ENCODE measurements at regions not wholly inside any gene's neighbourhood (a gene's known extent, or its start where the extent isn't known, plus 50 kb on each side); places are given as distances from the start of the nearest gene placed in this dataset.

GRCh38 chr3:103785017-103785416, 1350.2 kb downstream of the ZPLD1 start:
- no peak for DNase-seq

GRCh38 chr3:103785537-103785936, 1350.7 kb downstream of the ZPLD1 start:
- no peak for DNase-seq

GRCh38 chr3:103786296-103786695, 1351.5 kb downstream of the ZPLD1 start:
- no peak for DNase-seq

- no peak for DNase-seq
Measured at GRCh38 chr3:103787164-103787871, 1352.5 kb downstream of the ZPLD1 start.

GRCh38 chr3:103787879-103788278, 1353.1 kb downstream of the ZPLD1 start:
- no peak for DNase-seq

GRCh38 chr3:103791786-103792515, 1357.1 kb downstream of the ZPLD1 start:
- DNase-seq: no peak

- DNase-seq: no peak
Measured at GRCh38 chr3:103794656-103795055, 1359.8 kb downstream of the ZPLD1 start.

- DNase-seq: no peak
Measured at GRCh38 chr3:103796068-103796467, 1361.3 kb downstream of the ZPLD1 start.

GRCh38 chr3:103803787-103804186, 1369.0 kb downstream of the ZPLD1 start:
- no peak for DNase-seq

GRCh38 chr3:103810167-103810566, 1375.4 kb downstream of the ZPLD1 start:
- no peak for DNase-seq

- DNase-seq: no peak
Measured at GRCh38 chr3:103813955-103814354, 1379.1 kb downstream of the ZPLD1 start.

- DNase-seq: no peak
Measured at GRCh38 chr3:103818398-103818797, 1383.6 kb downstream of the ZPLD1 start.

GRCh38 chr3:103818800-103819199, 1384.0 kb downstream of the ZPLD1 start:
- DNase-seq: no peak

GRCh38 chr3:103825586-103825985, 1390.8 kb downstream of the ZPLD1 start:
- DNase-seq: no peak

GRCh38 chr3:103829723-103830326, 1395.0 kb downstream of the ZPLD1 start:
- no peak for DNase-seq

GRCh38 chr3:103847081-103848062, 1412.6 kb downstream of the ZPLD1 start:
- no peak for DNase-seq

GRCh38 chr3:103851793-103852192, 1417.0 kb downstream of the ZPLD1 start:
- DNase-seq: no peak

- no peak for DNase-seq
Measured at GRCh38 chr3:103862415-103862814, 1427.6 kb downstream of the ZPLD1 start.

- no peak for DNase-seq
Measured at GRCh38 chr3:103863381-103863780, 1428.6 kb downstream of the ZPLD1 start.

- no peak for DNase-seq
Measured at GRCh38 chr3:103866113-103866512, 1431.3 kb downstream of the ZPLD1 start.

GRCh38 chr3:103873021-103873420, 1438.2 kb downstream of the ZPLD1 start:
- DNase-seq: no peak

Measured in amygdala (tissue), 56 donors.